ENCODE measurements at regions not wholly inside any gene's neighbourhood (a gene's known extent, or its start where the extent isn't known, plus 50 kb on each side); places are given as distances from the start of the nearest gene placed in this dataset.

DNA sequence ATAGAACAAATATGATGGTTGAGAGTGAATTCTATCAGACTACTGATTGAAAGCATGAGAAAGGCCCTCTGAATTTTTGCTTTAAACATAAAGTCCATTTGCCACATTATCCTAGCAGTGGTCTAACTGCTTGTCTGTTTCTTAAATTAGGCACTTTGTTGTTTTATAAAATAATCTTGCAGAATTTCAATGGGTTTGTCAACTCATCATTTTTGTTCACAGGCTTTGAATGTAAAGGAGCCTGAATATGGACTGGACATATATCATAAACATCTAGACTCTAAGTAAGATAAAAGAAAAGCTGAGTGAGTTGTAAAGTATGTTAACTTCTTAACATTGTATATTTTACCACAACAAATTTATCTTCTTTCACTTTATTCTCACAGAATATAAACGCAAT lies 845.9 kb downstream of the SUCLG1 start:
- TF ChIP-seq, protein P1, sequence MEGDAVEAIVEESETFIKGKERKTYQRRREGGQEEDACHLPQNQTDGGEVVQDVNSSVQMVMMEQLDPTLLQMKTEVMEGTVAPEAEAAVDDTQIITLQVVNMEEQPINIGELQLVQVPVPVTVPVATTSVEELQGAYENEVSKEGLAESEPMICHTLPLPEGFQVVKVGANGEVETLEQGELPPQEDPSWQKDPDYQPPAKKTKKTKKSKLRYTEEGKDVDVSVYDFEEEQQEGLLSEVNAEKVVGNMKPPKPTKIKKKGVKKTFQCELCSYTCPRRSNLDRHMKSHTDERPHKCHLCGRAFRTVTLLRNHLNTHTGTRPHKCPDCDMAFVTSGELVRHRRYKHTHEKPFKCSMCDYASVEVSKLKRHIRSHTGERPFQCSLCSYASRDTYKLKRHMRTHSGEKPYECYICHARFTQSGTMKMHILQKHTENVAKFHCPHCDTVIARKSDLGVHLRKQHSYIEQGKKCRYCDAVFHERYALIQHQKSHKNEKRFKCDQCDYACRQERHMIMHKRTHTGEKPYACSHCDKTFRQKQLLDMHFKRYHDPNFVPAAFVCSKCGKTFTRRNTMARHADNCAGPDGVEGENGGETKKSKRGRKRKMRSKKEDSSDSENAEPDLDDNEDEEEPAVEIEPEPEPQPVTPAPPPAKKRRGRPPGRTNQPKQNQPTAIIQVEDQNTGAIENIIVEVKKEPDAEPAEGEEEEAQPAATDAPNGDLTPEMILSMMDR (IDR thresholded peaks at IDR 0.05; ENCODE audit: low read depth, low read length, missing control alignments): no peak
- H3K4me3 ChIP-seq (replicated peaks; ENCODE audit: low read depth, low read length): no peak overlapping the region
- no peak for DNase-seq (ENCODE audit: extremely low read depth, low read depth)

DNA sequence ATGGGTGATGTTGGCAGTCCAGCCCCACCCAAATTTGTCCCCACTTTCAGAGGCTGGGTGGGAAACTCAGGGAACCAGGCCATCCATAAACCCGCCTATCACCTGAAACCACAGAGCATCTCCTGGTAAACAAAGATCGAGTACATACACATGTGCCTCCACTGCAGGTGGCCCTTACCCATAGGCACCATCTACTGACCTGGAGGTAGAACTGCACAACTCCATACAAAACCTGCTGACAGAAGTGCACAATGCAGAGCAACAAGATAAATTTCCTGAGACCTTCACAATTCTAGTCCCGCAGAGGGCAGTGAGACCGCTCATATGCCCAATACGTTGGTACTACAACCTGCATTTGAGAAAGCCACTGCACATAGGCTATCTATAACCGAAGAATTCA lies 856.3 kb downstream of the SUCLG1 start:
- TF ChIP-seq, protein P1 (IDR thresholded peaks at IDR 0.05; ENCODE audit: low read depth, low read length, missing control alignments): no peak
- no peak for DNase-seq (ENCODE audit: extremely low read depth, low read depth)
- no peak overlapping the region for H3K4me3 ChIP-seq (replicated peaks; ENCODE audit: low read depth, low read length)

DNA sequence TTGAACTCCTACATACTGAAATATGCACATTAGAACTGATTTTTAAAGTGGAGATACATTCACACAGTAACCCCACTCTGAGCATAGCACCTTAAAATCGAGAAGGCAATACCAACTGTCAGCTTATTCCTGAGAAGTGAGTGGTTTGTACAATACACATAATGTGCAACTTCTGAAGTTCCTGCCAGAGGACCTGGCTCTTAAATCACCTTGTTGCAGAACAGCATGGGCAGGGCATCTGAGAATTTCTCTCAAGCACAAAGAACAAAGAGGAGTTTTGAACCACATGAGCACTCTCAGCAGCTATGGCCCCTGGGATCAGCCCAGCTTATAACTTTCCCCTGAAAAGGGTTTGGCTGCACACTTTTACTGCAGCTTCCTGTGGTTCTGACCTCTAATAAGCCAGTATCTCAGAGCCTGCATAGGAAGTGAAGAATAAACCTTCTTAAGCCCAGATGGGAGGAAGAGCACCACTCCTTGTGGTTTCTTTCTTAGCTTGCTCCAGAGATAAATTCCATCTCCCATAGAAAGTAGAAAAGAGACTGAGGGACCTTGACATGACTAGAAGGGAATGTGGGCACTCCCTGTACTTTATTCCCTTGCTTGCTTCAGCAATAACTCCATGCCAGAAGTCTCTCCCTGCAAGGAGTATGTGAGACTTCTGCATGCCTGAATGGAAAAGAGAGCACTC lies 862.3 kb downstream of the SUCLG1 start:
- H3K4me3 ChIP-seq (replicated peaks; ENCODE audit: low read depth, low read length): no peak overlapping the region
- DNase-seq (ENCODE audit: extremely low read depth, low read depth): no peak
- TF ChIP-seq, protein P1 (IDR thresholded peaks at IDR 0.05; ENCODE audit: low read depth, low read length, missing control alignments): no peak

DNA sequence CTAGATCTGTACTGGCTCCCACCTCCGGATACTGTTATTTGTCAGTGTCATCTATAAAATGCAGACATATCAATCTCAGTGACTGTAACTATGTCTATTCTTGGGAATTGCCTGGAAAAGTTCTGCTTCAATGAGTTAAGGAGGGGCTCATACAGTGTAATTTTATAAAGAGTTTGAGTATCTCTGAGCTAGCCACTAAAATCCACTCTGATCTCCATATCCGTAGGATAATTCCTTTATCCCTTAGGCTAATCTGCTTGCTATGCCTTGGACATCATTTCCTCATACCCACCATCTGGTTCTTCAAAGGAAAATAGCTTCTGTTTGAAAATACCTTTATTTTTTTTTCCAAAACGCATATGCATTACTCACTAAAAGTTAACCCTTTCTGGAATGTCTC lies 863.2 kb downstream of the SUCLG1 start:
- no peak for DNase-seq (ENCODE audit: extremely low read depth, low read depth)
- TF ChIP-seq, protein P1 (IDR thresholded peaks at IDR 0.05; ENCODE audit: low read depth, low read length, missing control alignments): no peak
- H3K4me3 ChIP-seq (replicated peaks; ENCODE audit: low read depth, low read length): no peak overlapping the region

DNA sequence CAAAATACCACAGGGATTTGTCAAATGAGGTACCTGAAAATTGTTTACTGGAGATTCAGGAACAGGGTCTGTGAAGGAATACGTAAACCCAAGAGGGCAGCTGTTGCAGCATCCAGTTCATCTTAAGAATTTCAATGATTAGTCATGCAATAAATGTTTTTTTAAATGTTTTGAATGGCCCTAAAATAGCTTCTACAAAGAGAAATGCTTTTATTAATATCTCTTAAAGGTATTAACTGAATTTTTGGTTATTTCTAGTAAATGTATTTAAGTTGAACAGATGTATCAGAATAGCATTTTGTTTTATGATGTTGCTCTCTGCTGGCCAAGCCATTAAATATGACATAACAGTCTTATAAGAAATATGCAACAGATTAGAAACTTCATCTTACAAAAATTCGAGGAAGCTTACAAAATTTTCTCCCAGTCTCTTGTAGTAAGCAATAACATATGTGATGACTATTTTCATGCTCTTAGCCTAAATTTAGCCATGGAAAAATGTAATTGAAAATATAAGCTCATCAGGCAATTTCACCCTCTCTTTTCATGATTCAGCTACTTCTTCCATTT lies 863.9 kb downstream of the SUCLG1 start:
- TF ChIP-seq, protein P1 (IDR thresholded peaks at IDR 0.05; ENCODE audit: low read depth, low read length, missing control alignments): no peak
- DNase-seq (ENCODE audit: extremely low read depth, low read depth): no peak
- H3K4me3 ChIP-seq (replicated peaks; ENCODE audit: low read depth, low read length): no peak overlapping the region

DNA sequence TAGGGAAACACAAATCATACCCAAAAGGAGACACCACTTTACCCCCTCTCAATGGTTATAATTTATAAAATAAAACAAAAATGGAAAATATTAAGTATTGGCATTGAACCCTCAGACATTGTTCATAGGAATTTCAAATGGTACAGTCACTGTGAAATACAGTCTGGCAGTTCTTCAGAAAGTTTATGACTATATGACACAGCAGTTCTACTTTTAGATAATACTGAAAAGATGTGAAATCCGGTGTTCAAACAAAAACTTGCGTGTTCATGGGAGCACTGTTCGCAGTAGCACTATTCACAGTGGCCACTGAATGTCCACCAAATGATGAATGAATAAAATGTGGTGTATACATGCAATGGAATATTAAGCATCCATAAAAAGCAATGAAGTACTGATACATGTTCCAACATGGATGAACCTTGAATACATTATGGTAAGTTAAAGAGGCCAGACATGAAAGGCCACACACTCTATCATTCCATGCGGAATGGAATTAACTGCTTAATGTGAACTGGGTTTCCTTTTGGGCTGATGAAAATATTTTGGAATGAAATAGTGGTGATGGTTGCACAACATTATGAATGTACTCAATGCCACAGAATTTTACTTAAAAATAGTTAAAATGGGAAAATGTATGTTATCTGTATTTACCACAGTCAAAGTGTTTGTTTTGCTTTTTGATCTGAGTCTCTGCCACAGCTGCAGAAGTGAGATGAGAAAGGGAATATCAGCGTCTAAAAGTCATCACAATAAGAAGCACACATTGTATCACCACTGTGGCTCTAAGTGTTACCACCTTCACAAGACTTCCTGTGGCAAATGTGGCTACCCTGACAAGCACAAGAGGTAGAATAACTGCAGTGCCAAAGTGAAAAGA lies 864.6 kb downstream of the SUCLG1 start:
- TF ChIP-seq, protein P1 (IDR thresholded peaks at IDR 0.05; ENCODE audit: low read depth, low read length, missing control alignments): no peak
- DNase-seq (ENCODE audit: extremely low read depth, low read depth): no peak
- no peak overlapping the region for H3K4me3 ChIP-seq (replicated peaks; ENCODE audit: low read depth, low read length)
